ENCODE measurements at regions not wholly inside any gene's neighbourhood (a gene's known extent, or its start where the extent isn't known, plus 50 kb on each side); places are given as distances from the start of the nearest gene placed in this dataset.
"Not testable (repeated sequence)": the region's sequence is repeated elsewhere in the genome, so short reads cannot be mapped to it uniquely, and the experiment has no call there.

GRCh38 chr4:67035986-67036385 lies 509.3 kb downstream of the CENPC start:
- DNase-seq, result no peak

- peak; percentile 27 for DNase-seq
Measured at GRCh38 chr4:67035501-67035900, 509.8 kb downstream of the CENPC start.

GRCh38 chr4:67030636-67031035 lies 514.7 kb downstream of the CENPC start:
- DNase-seq, result no peak

GRCh38 chr4:67020438-67020797 lies 524.9 kb downstream of the CENPC start:
- DNase-seq, result no peak

DNA sequence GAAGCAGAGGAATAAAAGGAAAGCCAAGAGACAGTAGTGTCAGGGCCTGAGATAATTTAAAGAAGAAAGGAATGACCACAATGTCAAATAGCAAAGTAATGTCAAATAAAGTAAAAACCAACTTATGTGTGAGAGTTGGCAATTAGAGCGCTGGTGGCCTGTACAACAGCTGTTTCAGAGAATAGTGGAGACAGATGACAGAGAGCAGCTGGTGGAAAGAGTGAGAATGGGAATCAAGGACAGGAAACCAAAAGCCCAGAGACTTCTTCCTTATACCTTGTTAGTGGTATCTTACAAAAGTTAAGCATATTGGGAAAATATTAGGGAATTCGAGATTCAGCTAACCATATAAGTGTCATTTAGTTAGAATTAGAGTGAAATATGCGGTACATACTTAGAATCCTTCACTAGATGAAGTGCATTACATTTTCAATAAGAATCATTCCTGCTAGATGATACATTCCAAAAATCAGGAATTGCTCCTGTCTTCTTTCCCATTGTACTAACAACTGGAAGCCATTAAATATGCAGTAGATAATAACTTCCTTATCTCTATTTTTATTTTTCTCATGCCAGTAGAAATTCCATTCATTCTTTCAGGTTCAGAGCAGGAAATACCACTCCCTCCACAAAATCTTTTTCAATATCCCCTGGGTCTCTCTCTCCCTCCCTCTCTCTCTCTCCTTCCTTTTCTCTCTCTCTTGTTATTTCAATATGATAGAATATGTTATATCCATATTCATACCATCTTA lies 525.4 kb downstream of the CENPC start:
- DNase-seq, result no peak

- DNase-seq, result no peak
Measured at GRCh38 chr4:67014592-67014991, 530.7 kb downstream of the CENPC start.

DNA sequence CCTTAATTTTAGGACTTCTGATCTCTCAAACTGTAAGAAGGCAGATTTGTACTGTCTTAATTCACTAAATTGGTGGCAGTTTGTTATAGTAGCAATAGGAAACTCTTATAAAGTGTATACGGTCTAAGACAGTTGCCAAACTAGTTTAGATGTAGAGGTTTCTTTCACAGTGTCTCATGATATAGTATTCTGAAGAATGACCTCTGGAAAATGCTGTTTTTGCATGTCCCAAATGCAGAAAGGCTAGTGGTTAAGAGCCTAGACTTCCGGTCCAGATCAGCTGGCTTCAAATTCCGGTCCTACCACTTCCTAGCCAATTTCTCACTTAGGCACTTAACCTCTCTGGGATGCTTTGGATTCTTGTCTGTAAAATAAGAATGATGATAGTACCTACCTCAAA lies 538.5 kb downstream of the CENPC start:
- DNase-seq, result no peak

- DNase-seq, result no peak
Measured at GRCh38 chr4:66991521-66991920, 553.8 kb downstream of the CENPC start.

- DNase-seq, result no peak
Measured at GRCh38 chr4:66974665-66975064, 570.6 kb downstream of the CENPC start.

DNA sequence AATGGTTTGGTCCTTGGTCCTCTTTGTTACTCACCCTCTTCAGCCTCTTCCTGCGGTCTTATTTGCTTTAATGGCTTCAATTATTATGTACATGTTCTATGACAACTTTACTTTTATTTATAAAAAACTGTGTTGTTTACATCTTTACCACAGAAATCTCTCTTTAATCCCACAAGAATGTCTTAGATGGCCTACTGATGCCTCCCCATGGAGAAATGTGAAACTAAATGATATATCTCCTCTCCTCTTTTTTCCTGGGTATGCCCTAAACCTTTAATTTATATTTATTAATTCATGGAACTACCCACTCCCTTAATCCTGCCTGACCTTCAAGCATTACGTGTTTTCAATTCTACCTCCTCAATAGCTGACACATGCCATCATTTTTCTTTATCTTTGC lies 573.2 kb downstream of the CENPC start:
- DNase-seq, result no peak

DNA sequence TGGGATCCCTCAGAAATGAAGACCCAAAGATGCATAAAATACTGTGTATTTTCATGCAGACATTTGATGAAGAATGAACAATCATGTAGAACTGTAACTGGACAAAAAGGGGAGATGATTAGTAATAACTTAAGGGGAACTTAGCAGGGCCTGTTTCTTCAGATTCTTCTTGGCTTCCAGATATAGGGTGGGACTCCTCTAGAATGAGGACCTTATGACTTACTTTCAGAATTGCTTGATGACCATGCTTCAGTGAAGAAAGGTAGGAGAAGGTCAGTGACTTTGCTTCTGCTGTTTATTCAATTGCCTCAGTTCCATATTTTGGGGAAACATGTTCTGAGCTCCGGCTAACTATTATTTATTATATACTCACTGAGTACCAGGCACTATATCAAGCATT lies 580.8 kb downstream of the CENPC start:
- no peak for DNase-seq

GRCh38 chr4:66963084-66963483 lies 582.2 kb downstream of the CENPC start:
- DNase-seq, result no peak

DNA sequence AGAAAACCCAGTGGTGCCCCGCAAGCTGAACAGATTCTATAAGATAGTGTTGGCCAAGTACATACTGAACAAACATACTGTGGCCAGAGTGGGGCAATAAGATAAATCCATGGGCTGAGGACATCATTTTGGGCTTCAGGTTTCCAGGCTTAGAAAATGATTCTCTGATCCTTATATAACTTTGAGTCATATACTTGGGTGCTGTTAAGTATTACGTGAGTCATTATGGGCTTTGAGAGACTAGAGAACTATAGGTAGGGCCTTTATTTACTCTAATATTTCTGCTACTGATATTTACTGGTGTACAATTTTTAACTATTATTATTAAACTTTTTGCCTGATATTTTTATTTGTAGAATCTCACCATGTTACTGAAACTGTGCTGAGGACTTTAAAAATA lies 586.1 kb downstream of the CENPC start:
- DNase-seq, result no peak

DNA sequence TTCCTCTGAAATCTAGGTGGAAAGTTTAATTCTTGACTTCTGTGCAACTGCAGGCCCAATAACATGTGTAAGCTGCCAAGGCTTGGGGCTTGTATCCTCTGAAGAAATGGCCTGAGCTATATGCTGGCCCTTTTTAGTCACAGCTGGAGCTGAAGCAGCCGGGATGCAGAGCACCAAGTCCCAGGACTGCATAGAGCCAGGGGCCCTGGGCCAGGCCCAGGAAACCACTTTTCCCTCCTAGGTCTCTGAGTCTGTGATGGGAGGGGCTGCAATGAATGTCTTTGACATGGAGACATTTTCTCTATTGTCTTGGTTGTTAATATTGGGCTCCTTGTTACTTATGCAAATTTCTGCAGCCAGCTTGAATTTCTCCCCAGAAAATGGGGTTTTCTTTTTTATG lies 588.5 kb downstream of the CENPC start:
- DNase-seq, result no peak

DNA sequence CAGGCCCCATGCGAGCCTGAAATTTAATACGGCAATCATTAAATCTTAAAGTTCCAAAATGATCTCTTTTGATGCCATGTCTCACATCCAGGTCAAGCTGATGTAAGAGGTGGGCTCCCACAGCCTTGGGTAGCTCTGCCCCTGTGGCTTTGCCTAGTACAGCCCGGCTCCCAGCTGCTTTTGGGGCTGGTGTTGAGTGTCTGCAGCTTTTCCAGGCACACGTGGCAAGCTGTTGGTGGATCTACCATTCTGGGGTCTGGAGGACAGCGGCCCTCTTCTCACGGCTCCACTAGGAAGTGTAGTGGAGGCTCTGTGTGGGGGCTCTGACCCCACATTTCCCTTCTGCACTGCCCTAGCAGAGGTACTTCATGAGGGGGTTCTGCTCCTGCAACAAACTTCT lies 588.9 kb downstream of the CENPC start:
- DNase-seq, result no peak

- no peak for DNase-seq
Measured at GRCh38 chr4:66955784-66956183, 589.5 kb downstream of the CENPC start.

GRCh38 chr4:66949419-66949818 lies 595.9 kb downstream of the CENPC start:
- no peak for DNase-seq

- no peak for DNase-seq
Measured at GRCh38 chr4:66946761-66947160, 598.5 kb downstream of the CENPC start.

- DNase-seq, result no peak
Measured at GRCh38 chr4:66943112-66943511, 602.2 kb downstream of the CENPC start.

DNA sequence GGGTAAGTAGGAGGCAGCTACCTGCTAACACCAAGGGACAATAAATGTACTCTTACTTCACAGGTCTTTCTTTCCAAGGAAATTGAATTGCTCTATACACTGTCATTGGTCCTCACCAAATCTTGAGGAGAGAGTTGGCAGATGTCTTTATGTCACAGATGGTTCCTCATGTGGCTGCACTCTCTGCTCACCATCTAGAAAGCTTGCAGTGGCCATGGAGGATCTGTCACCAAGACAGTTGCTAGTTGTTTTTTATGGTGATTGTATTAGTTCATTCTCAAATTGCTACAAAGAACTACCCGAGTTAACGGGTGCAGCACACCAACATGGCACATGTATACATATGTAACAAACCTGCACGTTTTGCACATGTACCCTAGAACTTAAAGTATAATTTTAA lies 613.3 kb downstream of the CENPC start:
- DNase-seq, result not testable (repeated sequence)

GRCh38 chr4:66930206-66930605 lies 615.1 kb downstream of the CENPC start:
- DNase-seq, result no peak

GRCh38 chr4:66929748-66930147 lies 615.6 kb downstream of the CENPC start:
- DNase-seq, result no peak

DNA sequence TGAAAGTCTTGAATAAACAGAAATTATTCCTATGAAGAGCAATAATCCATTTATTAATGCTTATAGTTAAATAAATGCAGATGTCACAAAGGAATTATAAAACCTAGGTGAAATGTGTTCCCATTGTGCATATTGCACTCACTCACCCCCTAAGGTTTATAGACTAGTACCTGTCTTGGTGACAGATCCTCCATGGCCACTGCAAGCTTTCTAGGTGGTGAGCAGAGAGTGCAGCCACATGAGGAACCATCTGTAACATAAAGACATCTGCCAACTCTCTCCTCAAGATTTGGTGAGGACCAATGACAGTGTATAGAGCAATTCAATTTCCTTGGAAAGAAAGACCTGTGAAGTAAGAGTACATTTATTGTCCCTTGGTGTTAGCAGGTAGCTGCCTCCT lies 616.4 kb downstream of the CENPC start:
- DNase-seq, result not testable (repeated sequence)

GRCh38 chr4:66927937-66928336 lies 617.4 kb downstream of the CENPC start:
- DNase-seq, result peak; percentile 90

GRCh38 chr4:66926687-66927086 lies 618.6 kb downstream of the CENPC start:
- no peak for DNase-seq

Data from DMS153 (cell line).